ENCODE measurements at regions not wholly inside any gene's neighbourhood (a gene's known extent, or its start where the extent isn't known, plus 50 kb on each side); places are given as distances from the start of the nearest gene placed in this dataset.

GRCh38 chr13:59607780-59608233 lies 555.9 kb downstream of the DIAPH3 start:
- Histone ChIP-seq H4K20me1 (ENCODE audit: insufficient read depth) (no peaks in the 10 kb centered on the region; the same call in 1 of the 2 replicates), H3K36me3 (ENCODE audit: low read depth) (no peaks in the 10 kb centered on the region), H3K4me2 (no peak overlapping the region), H3K4me1 (replicated peaks; ENCODE audit: insufficient read depth) (no peaks in the 10 kb centered on the region), H3K27me3 (ENCODE audit: insufficient read depth, low read depth) (no peaks in the 10 kb centered on the region), H3F3A (ENCODE audit: insufficient read depth, low read depth) (no peaks in the 10 kb centered on the region), H2AFZ (no peak overlapping the region), H3K79me2 (ENCODE audit: low read depth) (no peaks in the 10 kb centered on the region), H3K4me3 (no peak overlapping the region), H3K9me2 (ENCODE audit: insufficient read depth) (no peaks in the 10 kb centered on the region), H3K9me3 (ENCODE audit: insufficient read depth, low read depth) (no peaks in the 10 kb centered on the region), H3K27ac (no peak overlapping the region)
- DNase-seq: no peak
- POLR2A ChIA-PET (ENCODE audit: unreplicated experiment): no interaction called here
- intact Hi-C loops (cut with micrococcal nuclease; ENCODE audit: unreplicated experiment): no loop called here
- no TSS peak for BruUV-seq (replicated peaks)
- CTCF ChIA-PET: no interaction called here
- TF ChIP-seq EZH2 (IDR thresholded peaks at IDR 0.05; ENCODE audit: low read depth) (no peak), CTCF (conservative IDR thresholded peaks at IDR 0.05) (no peak)

- DNase-seq: no peak
- ChIA-PET CTCF (no interaction called here), POLR2A (ENCODE audit: unreplicated experiment) (no interaction called here)
- no peaks in the 10 kb centered on the region for H3K27me3 ChIP-seq (ENCODE audit: insufficient read depth, low read depth)
- H3K27ac ChIP-seq: no peak overlapping the region
- no peaks in the 10 kb centered on the region for H3K4me1 ChIP-seq (replicated peaks; ENCODE audit: insufficient read depth)
- H3K79me2 ChIP-seq (ENCODE audit: low read depth): no peaks in the 10 kb centered on the region
- no peaks in the 10 kb centered on the region; the same call in 1 of the 2 replicates for H4K20me1 ChIP-seq (ENCODE audit: insufficient read depth)
- TF ChIP-seq CTCF (conservative IDR thresholded peaks at IDR 0.05) (no peak), EZH2 (IDR thresholded peaks at IDR 0.05; ENCODE audit: low read depth) (no peak)
- no peaks in the 10 kb centered on the region for H3F3A ChIP-seq (ENCODE audit: insufficient read depth, low read depth)
- no peaks in the 10 kb centered on the region for H3K9me2 ChIP-seq (ENCODE audit: insufficient read depth)
- no peak overlapping the region for H3K4me3 ChIP-seq
- no peak overlapping the region for H3K4me2 ChIP-seq
- BruUV-seq (replicated peaks): no TSS peak
- no peaks in the 10 kb centered on the region for H3K36me3 ChIP-seq (ENCODE audit: low read depth)
- no peak overlapping the region for H2AFZ ChIP-seq
- intact Hi-C loops (cut with micrococcal nuclease; ENCODE audit: unreplicated experiment): no loop called here
- H3K9me3 ChIP-seq (ENCODE audit: insufficient read depth, low read depth): no peaks in the 10 kb centered on the region
Measured at GRCh38 chr13:59609421-59609820, 554.3 kb downstream of the DIAPH3 start.
